HepG2 (cell line): ENCODE measurements at regions not wholly inside any gene's neighbourhood (a gene's known extent, or its start where the extent isn't known, plus 50 kb on each side); places are given as distances from the start of the nearest gene placed in this dataset.

Experiments used
- ATAC-seq: fragments of 200-7000 bp; cut with Tn5 transposase; 3 replicates; pipeline ENCODE4 v1.9.1; 2020; ENCODE audit warnings: mild to moderate bottlenecking, moderate library complexity
- BruUV-seq: library from RNA; stranded (reverse); fragments of 400-500 nt; replicated peaks from 2 replicates; lab custom pipeline; 2021; lab: Mats Ljungman, UMichigan
- CTCF ChIA-PET: fragments of 300-600 bp; formaldehyde crosslinking; extraction: SDS; loops from one replicate; lab custom pipeline; 2021; ENCODE audit warnings: low total read pairs, inconsistent platforms, low intra/inter-chr PET ratio; lab: Yijun Ruan, JAX
- POLR2A ChIA-PET: fragments of 350-600 bp; sonication (Branson Sonifier 250); formaldehyde crosslinking; loops from one replicate; lab custom pipeline; 2020; ENCODE audit warnings: antibody characterized with exemption, inconsistent platforms; lab: Yijun Ruan, JAX
- DNase-seq: peaks from one replicate; pipeline ENCODE4 v3.0.0-alpha.2; 2015; ENCODE audit warnings: low spot score
- FAIRE-seq: peaks from 3 replicates; lab custom pipeline; 2011; peaks lifted over from hg19 to GRCh38; lab: Jason Lieb, UNC
- H2AFZ ChIP-seq: one replicate; pipeline ENCODE4 v1.6.1; 2011; ENCODE audit warnings: low read length, inconsistent platforms
- H3K27ac ChIP-seq: fragments of 300-600 bp; 3 replicates; pipeline ENCODE4 v1.8.0; 2011; ENCODE audit warnings: mixed run types, mild to moderate bottlenecking, mixed read lengths, low read length, inconsistent platforms; ENCODE audit not compliant: insufficient read depth; ENCODE audit errors: extremely low read length
- H3K27me3 ChIP-seq, 2 experiments: fragments of 200-600 bp in 1 of 2; 2 replicates in 1 of 2; 3 replicates in 1 of 2; pipeline versions ENCODE4 v1.6.0 to v1.8.0; 2011; ENCODE audit warnings: low read length in 2 of 2, mild to moderate bottlenecking in 2 of 2, moderate library complexity in 2 of 2, inconsistent platforms in 1 of 2; ENCODE audit not compliant: insufficient read depth in 2 of 2, control insufficient read depth in 1 of 2
- H3K36me3 ChIP-seq, 2 experiments: fragments of 200-600 bp in 1 of 2; replicated peaks in 1 of 2; 2 replicates in 1 of 2; 3 replicates in 1 of 2; pipeline versions ENCODE4 v1.5.1 to v1.8.0; 2011; ENCODE audit warnings: low read length in 2 of 2, inconsistent platforms in 1 of 2; ENCODE audit not compliant: insufficient read depth in 2 of 2, control insufficient read depth in 1 of 2
- H3K4me1 ChIP-seq: 2 replicates; pipeline ENCODE4 v1.5.1; 2012; ENCODE audit warnings: low read length, inconsistent platforms; ENCODE audit not compliant: insufficient read depth
- H3K4me2 ChIP-seq: 2 replicates; pipeline ENCODE4 v1.6.0; 2011; ENCODE audit warnings: low read depth, low read length, inconsistent platforms
- H3K4me3 ChIP-seq, 3 experiments: fragments of 200-600 bp in 1 of 3; sonication (generic), shearing (Covaris generic) in 1 of 3; replicated peaks in 1 of 3; 2 replicates each; pipeline ENCODE4 v1.5.1; 2011 to 2016; ENCODE audit warnings: low read length in 3 of 3, inconsistent platforms in 2 of 3, low read depth in 2 of 3, mild to moderate bottlenecking in 2 of 3, control low read depth in 1 of 3, mixed read lengths in 1 of 3; ENCODE audit not compliant: insufficient read depth in 1 of 3
- H3K79me2 ChIP-seq: one replicate; pipeline ENCODE4 v1.6.1; 2011; ENCODE audit warnings: low read length, inconsistent platforms; ENCODE audit not compliant: insufficient read depth
- H3K9ac ChIP-seq: 2 replicates; pipeline ENCODE4 v1.6.0; 2011; ENCODE audit warnings: mild to moderate bottlenecking, low read depth, low read length, inconsistent platforms; ENCODE audit not compliant: insufficient read depth
- H3K9me3 ChIP-seq: 2 replicates; pipeline ENCODE4 v1.5.1; 2012; ENCODE audit warnings: mild to moderate bottlenecking, low read length
- H4K20me1 ChIP-seq: 2 replicates; pipeline ENCODE4 v1.6.0; 2011; ENCODE audit warnings: inconsistent platforms, mild to moderate bottlenecking, low read length, moderate library complexity; ENCODE audit not compliant: insufficient read depth
- ARID5B ChIP-seq: IDR thresholded peaks from 2 replicates; pipeline ENCODE4 v1.4.0; 2020; ENCODE audit warnings: mild to moderate bottlenecking, missing genetic modification reagents
- BORCS8-MEF2B ChIP-seq: sonication (generic); formaldehyde crosslinking; IDR thresholded peaks from 2 replicates; pipeline ENCODE4 v1.8.0; 2022; ENCODE audit warnings: mild to moderate bottlenecking, missing genetic modification reagents
- CTCF ChIP-seq: sonication (generic); formaldehyde crosslinking; IDR thresholded peaks from 2 replicates; pipeline ENCODE4 v1.5.0; 2020; ENCODE audit warnings: mild to moderate bottlenecking, missing genetic modification reagents, moderate library complexity
- JUN ChIP-seq: sonication (generic); formaldehyde crosslinking; IDR thresholded peaks from 2 replicates; pipeline ENCODE4 v1.4.0; 2020; ENCODE audit warnings: mild to moderate bottlenecking, missing genetic modification reagents
- SNAI1 ChIP-seq: sonication (generic); formaldehyde crosslinking; IDR thresholded peaks from 2 replicates; pipeline ENCODE4 v1.5.0; 2020; ENCODE audit warnings: mild to moderate bottlenecking, missing genetic modification reagents, borderline replicate concordance
- ZBTB43 ChIP-seq: sonication (generic); formaldehyde crosslinking; conservative IDR thresholded peaks from 2 replicates; pipeline ENCODE4 v1.4.0; 2020; ENCODE audit warnings: missing genetic modification reagents
- ZNF18 ChIP-seq: sonication (generic); formaldehyde crosslinking; IDR thresholded peaks from 2 replicates; pipeline ENCODE4 v1.8.0; 2022; ENCODE audit warnings: mild to moderate bottlenecking, missing genetic modification reagents; ENCODE audit not compliant: insufficient replicate concordance
- ZNF207 ChIP-seq: fragments of 450-650 bp; IDR thresholded peaks from 2 replicates; pipeline ENCODE4 v1.6.1; 2016; ENCODE audit warnings: antibody characterized with exemption, borderline replicate concordance
- ZNF674 ChIP-seq: sonication (generic); formaldehyde crosslinking; IDR thresholded peaks from 2 replicates; pipeline ENCODE4 v1.5.0; 2020; ENCODE audit warnings: low read depth, mild to moderate bottlenecking, missing genetic modification reagents
- ZNF75D ChIP-seq: sonication (generic); formaldehyde crosslinking; IDR thresholded peaks from 2 replicates; pipeline ENCODE4 v1.8.1; 2023; ENCODE audit warnings: missing genetic modification reagents, mild to moderate bottlenecking, borderline replicate concordance
- WGBS: methylation state at CpG from one replicate; pipeline ENCODE4 v1.1.6; 2017; ENCODE audit warnings: low lambda C conversion rate; 5-methylcytosine and 5-hydroxymethylcytosine counted together
- in situ Hi-C: cut with HindIII; loops from 2 replicates; pipeline ENCODE4 v1.10.0; 2017; ENCODE audit warnings: low pct_unique_long_range_greater_than_20kb; ENCODE audit not compliant: extremely low pct_ligation_motif_present
- intact Hi-C: fragments of 100-400 bp; cut with micrococcal nuclease; formaldehyde crosslinking; loops from one replicate; pipeline ENCODE4 v1.10.0; 2022; ENCODE audit not compliant: unreplicated experiment

- no peaks in the 10 kb centered on the region for H3K36me3 ChIP-seq
- H4K20me1 ChIP-seq, result no peaks in the 10 kb centered on the region
- CTCF ChIA-PET, result no interaction called here
- no peak overlapping the region for H3K4me3 ChIP-seq
- DNase-seq, result no peak
- no peak overlapping the region for H3K27ac ChIP-seq
- H3K4me1 ChIP-seq, result no peaks in the 10 kb centered on the region
- FAIRE-seq, result no peak
- no TSS peak for BruUV-seq
- POLR2A ChIA-PET, result no interaction called here
- H3K9ac ChIP-seq, result no peak overlapping the region
- H3K4me2 ChIP-seq, result no peak overlapping the region
- no peaks in the 10 kb centered on the region for H3K9me3 ChIP-seq
- in situ Hi-C loops (no loop called here), intact Hi-C loops (no loop called here)
- H2AFZ ChIP-seq, result no peak overlapping the region
- H3K27me3 ChIP-seq, result no peaks in the 10 kb centered on the region
- TF ChIP-seq ZNF674 (CRISPR knock-in tag) (no peak), BORCS8-MEF2B (CRISPR knock-in tag) (no peak), CTCF (CRISPR knock-in tag) (no peak)
- no peaks in the 10 kb centered on the region for H3K79me2 ChIP-seq
- WGBS, result 48% methylated on average over 7 of the region's 7 CpGs
- no peak for ATAC-seq
Measured at GRCh38 chr5:89273289-89273688, 390.3 kb upstream of the MEF2C start.

GRCh38 chr5:89270901-89271300 is 387.9 kb upstream of the MEF2C start:
- Histone ChIP-seq H3K79me2 (no peaks in the 10 kb centered on the region), H4K20me1 (no peaks in the 10 kb centered on the region), H3K27me3 (no peaks in the 10 kb centered on the region), H3K4me1 (no peaks in the 10 kb centered on the region), H3K4me3 (no peak overlapping the region), H3K9me3 (no peaks in the 10 kb centered on the region), H2AFZ (no peak overlapping the region), H3K36me3 (no peaks in the 10 kb centered on the region), H3K9ac (no peak overlapping the region), H3K4me2 (no peak overlapping the region), H3K27ac (no peak overlapping the region)
- ATAC-seq (no peak), FAIRE-seq (no peak), DNase-seq (no peak)
- POLR2A ChIA-PET, result no interaction called here
- CTCF ChIA-PET, result no interaction called here
- intact Hi-C loops (no loop called here), in situ Hi-C loops (no loop called here)
- BruUV-seq, result no TSS peak
- WGBS, result 20% methylated on average over 5 of the region's 5 CpGs
- TF ChIP-seq JUN (CRISPR knock-in tag), result no peak
- TF ChIP-seq ZNF207, result no peak
- TF ChIP-seq ZNF18 (CRISPR knock-in tag), result no peak
- TF ChIP-seq ARID5B (CRISPR knock-in tag), result no peak
- no peak for TF ChIP-seq ZBTB43 (CRISPR knock-in tag)
- TF ChIP-seq SNAI1 (CRISPR knock-in tag), result no peak
- no peak for TF ChIP-seq ZNF75D (CRISPR knock-in tag)
